PC-9 (cell line): ENCODE measurements at regions not wholly inside any gene's neighbourhood (a gene's known extent, or its start where the extent isn't known, plus 50 kb on each side); places are given as distances from the start of the nearest gene placed in this dataset.

ENCODE experiments used
- BruUV-seq: library from RNA; stranded (reverse); fragments of 400-500 nt; replicated peaks from 2 replicates; lab custom pipeline; 2021; lab: Mats Ljungman, UMichigan
- CTCF ChIA-PET: fragments of 300-600 bp; sonication (Branson Sonifier 250); formaldehyde crosslinking; loops from one replicate; lab custom pipeline; 2022; ENCODE audit warnings: antibody characterized with exemption; lab: Charles Lee
- POLR2A ChIA-PET: fragments of 300-600 bp; sonication (Branson Sonifier 250); formaldehyde crosslinking; loops from one replicate; lab custom pipeline; 2022; ENCODE audit warnings: antibody characterized with exemption; ENCODE audit not compliant: unreplicated experiment; lab: Charles Lee
- DNase-seq, 2 experiments: peaks; one replicate each; pipeline versions ENCODE4 v3.0.0 to v3.0.0-alpha.2; 2015 to 2022; ENCODE audit warnings: mixed read lengths in 1 of 2
- H2AFZ ChIP-seq: fragments of 200-600 bp; sonication (generic); 2 replicates; pipeline ENCODE4 v1.8.1; 2017; ENCODE audit warnings: antibody characterized with exemption
- H3F3A ChIP-seq: fragments of 200-600 bp; sonication (generic); 2 replicates; pipeline ENCODE4 v1.8.1; 2017; ENCODE audit warnings: antibody characterized with exemption, mild to moderate bottlenecking, low read depth; ENCODE audit not compliant: insufficient read depth
- H3K27ac ChIP-seq: fragments of 200-600 bp; sonication (generic); 2 replicates; pipeline ENCODE4 v1.6.1; 2016; ENCODE audit warnings: mixed run types
- H3K27me3 ChIP-seq: fragments of 200-600 bp; sonication (generic); 2 replicates; pipeline ENCODE4 v1.6.1; 2016; ENCODE audit warnings: low read depth, mixed run types; ENCODE audit not compliant: insufficient read depth
- H3K36me3 ChIP-seq: fragments of 200-600 bp; sonication (generic); 2 replicates; pipeline ENCODE4 v1.6.1; 2016; ENCODE audit warnings: low read depth, mixed run types
- H3K4me1 ChIP-seq: fragments of 200-600 bp; sonication (generic); replicated peaks from 2 replicates; pipeline ENCODE4 v1.6.1; 2016; ENCODE audit warnings: mixed run types; ENCODE audit not compliant: insufficient read depth
- H3K4me2 ChIP-seq: fragments of 200-600 bp; sonication (generic); 2 replicates; pipeline ENCODE4 v1.6.1; 2017; ENCODE audit warnings: mixed run types
- H3K4me3 ChIP-seq: fragments of 200-600 bp; sonication (generic); 2 replicates; pipeline ENCODE4 v1.6.1; 2016; ENCODE audit warnings: mixed run types
- H3K79me2 ChIP-seq: fragments of 200-600 bp; sonication (generic); 2 replicates; pipeline ENCODE4 v1.6.1; 2017; ENCODE audit warnings: low read depth, mixed run types
- H3K9me2 ChIP-seq: fragments of 200-600 bp; sonication (generic); 2 replicates; pipeline ENCODE4 v1.8.1; 2017; ENCODE audit warnings: mild to moderate bottlenecking; ENCODE audit not compliant: insufficient read depth
- H3K9me3 ChIP-seq: fragments of 200-600 bp; sonication (generic); 2 replicates; pipeline ENCODE4 v1.8.1; 2016; ENCODE audit warnings: low read depth; ENCODE audit not compliant: insufficient read depth
- H4K20me1 ChIP-seq: fragments of 200-600 bp; sonication (generic); 2 replicates; pipeline ENCODE4 v1.8.1; 2017; ENCODE audit not compliant: insufficient read depth
- EZH2 ChIP-seq: fragments of 200-600 bp; sonication (generic); IDR thresholded peaks from 2 replicates; pipeline ENCODE4 v1.8.0; 2017; ENCODE audit warnings: antibody characterized with exemption, low read depth
- intact Hi-C: fragments of 100-400 bp; cut with micrococcal nuclease; formaldehyde crosslinking; loops from one replicate; pipeline ENCODE4 v1.10.0; 2022; ENCODE audit not compliant: unreplicated experiment
- TF ChIP-seq, protein P1 (sequence below): fragments of 200-600 bp; sonication (generic); conservative IDR thresholded peaks from 2 replicates; pipeline ENCODE4 v1.6.1; 2017; ENCODE audit warnings: mixed run types, antibody characterized with exemption, mild to moderate bottlenecking, moderate library complexity

DNA sequence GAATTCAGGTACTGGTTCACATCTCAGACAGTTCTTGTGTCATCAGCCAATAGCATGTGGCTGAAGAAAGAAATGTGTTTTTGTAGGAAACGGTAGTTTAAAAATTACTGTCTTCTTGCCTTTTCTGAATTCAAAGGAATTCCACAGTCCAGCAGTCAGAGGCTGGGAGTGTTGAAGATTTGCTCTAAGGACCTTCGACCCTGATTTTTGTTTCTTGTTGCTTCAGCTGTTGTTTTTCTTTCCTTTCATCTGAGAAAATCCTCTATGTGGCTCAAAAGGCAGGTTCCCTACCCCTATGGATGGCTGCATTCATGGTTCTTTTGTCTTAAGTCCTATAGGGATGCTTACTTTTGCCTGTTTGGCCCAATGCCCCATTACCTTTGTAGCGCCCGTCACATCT is 304.9 kb downstream of the TMEM167A start:
- Histone ChIP-seq H4K20me1 (no peaks in the 10 kb centered on the region), H3K4me2 (no peak overlapping the region), H3F3A (no peaks in the 10 kb centered on the region), H3K4me1 (no peaks in the 10 kb centered on the region), H3K79me2 (no peaks in the 10 kb centered on the region), H3K9me3 (no peaks in the 10 kb centered on the region), H3K4me3 (no peak overlapping the region), H3K27ac (no peak overlapping the region), H3K27me3 (no peaks in the 10 kb centered on the region), H2AFZ (no peak overlapping the region), H3K36me3 (no peaks in the 10 kb centered on the region), H3K9me2 (no peaks in the 10 kb centered on the region)
- BruUV-seq = no TSS peak
- CTCF ChIA-PET = no interaction called here
- intact Hi-C loops = no loop called here
- POLR2A ChIA-PET = no interaction called here
- TF ChIP-seq EZH2 = no peak
- TF ChIP-seq, protein P1, sequence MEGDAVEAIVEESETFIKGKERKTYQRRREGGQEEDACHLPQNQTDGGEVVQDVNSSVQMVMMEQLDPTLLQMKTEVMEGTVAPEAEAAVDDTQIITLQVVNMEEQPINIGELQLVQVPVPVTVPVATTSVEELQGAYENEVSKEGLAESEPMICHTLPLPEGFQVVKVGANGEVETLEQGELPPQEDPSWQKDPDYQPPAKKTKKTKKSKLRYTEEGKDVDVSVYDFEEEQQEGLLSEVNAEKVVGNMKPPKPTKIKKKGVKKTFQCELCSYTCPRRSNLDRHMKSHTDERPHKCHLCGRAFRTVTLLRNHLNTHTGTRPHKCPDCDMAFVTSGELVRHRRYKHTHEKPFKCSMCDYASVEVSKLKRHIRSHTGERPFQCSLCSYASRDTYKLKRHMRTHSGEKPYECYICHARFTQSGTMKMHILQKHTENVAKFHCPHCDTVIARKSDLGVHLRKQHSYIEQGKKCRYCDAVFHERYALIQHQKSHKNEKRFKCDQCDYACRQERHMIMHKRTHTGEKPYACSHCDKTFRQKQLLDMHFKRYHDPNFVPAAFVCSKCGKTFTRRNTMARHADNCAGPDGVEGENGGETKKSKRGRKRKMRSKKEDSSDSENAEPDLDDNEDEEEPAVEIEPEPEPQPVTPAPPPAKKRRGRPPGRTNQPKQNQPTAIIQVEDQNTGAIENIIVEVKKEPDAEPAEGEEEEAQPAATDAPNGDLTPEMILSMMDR = no peak
- DNase-seq = no peak

DNA sequence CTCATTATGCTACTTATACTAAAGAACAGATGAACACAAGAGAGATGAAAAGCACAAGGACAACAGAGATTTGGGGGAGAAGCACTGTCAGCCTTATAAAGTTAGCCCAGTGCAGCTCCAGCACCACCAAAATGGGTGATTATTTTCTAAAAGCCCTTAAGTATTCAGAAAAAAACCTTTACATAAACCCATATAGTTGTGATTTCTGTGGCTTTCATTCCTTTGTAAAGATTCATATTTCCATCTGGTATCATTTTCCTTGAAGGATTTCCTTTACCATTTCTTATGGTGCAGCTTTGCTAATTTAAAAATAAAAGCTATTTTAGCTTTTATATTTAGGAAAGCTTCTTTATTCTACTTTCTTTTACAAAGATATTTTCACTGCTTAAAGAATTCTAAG is 311.0 kb downstream of the TMEM167A start:
- no peak for DNase-seq
- Histone ChIP-seq H3K9me2 (no peaks in the 10 kb centered on the region), H3K27ac (no peak overlapping the region)

DNA sequence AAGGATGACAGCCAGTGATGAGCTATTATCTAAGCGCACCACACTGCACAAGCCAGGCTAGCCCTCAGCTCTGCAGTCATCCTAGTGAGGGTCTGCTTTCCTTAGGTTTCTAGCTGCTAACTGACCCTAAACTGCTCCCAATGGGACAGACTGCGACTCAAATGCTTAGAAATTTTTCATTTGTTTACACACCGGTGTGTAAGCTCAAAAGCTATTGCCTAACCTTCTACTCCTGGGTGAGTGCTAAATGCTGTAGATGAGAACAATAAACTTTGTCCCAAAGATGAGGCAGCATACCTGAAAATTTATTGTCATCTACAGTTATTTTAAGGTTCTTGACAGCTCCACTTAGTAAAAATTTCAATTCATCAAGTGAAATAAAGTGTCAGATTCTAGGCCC is 311.4 kb downstream of the TMEM167A start:
- Histone ChIP-seq H4K20me1 (no peaks in the 10 kb centered on the region), H3K79me2 (no peaks in the 10 kb centered on the region), H3K4me2 (no peak overlapping the region), H3K9me3 (no peaks in the 10 kb centered on the region), H3K4me1 (no peaks in the 10 kb centered on the region), H3F3A (no peaks in the 10 kb centered on the region), H3K36me3 (no peaks in the 10 kb centered on the region), H3K27ac (no peak overlapping the region), H3K27me3 (no peaks in the 10 kb centered on the region), H3K9me2 (no peaks in the 10 kb centered on the region), H3K4me3 (no peak overlapping the region), H2AFZ (no peak overlapping the region)
- DNase-seq = no peak
- no peak for TF ChIP-seq EZH2
- TF ChIP-seq, protein P1 = no peak
- CTCF ChIA-PET = no interaction called here
- BruUV-seq = no TSS peak
- POLR2A ChIA-PET = no interaction called here
- intact Hi-C loops = no loop called here

More for the DNA sequence above, 311.0 kb downstream of the TMEM167A start:
- no peaks in the 10 kb centered on the region for H3K36me3 ChIP-seq
- TF ChIP-seq, protein P1 = no peak
- no peak for TF ChIP-seq EZH2
- H3K79me2 ChIP-seq = no peaks in the 10 kb centered on the region
- H3K4me2 ChIP-seq = no peak overlapping the region
- no peaks in the 10 kb centered on the region for H4K20me1 ChIP-seq
- CTCF ChIA-PET = no interaction called here
- intact Hi-C loops = no loop called here
- POLR2A ChIA-PET = no interaction called here
- no peaks in the 10 kb centered on the region for H3K9me3 ChIP-seq
- no peaks in the 10 kb centered on the region for H3K4me1 ChIP-seq
- no peaks in the 10 kb centered on the region for H3F3A ChIP-seq
- no peak overlapping the region for H2AFZ ChIP-seq
- no TSS peak for BruUV-seq
- no peaks in the 10 kb centered on the region for H3K27me3 ChIP-seq
- no peak overlapping the region for H3K4me3 ChIP-seq
